Daoy (cell line): ENCODE measurements at regions not wholly inside any gene's neighbourhood (a gene's known extent, or its start where the extent isn't known, plus 50 kb on each side); places are given as distances from the start of the nearest gene placed in this dataset.
"Not testable (repeated sequence)": the region's sequence is repeated elsewhere in the genome, so short reads cannot be mapped to it uniquely, and the experiment has no call there.

Source experiments
- DNase-seq: peaks from one replicate; pipeline ENCODE4 v3.0.0-alpha.2; 2015; ENCODE audit warnings: low read depth

DNA sequence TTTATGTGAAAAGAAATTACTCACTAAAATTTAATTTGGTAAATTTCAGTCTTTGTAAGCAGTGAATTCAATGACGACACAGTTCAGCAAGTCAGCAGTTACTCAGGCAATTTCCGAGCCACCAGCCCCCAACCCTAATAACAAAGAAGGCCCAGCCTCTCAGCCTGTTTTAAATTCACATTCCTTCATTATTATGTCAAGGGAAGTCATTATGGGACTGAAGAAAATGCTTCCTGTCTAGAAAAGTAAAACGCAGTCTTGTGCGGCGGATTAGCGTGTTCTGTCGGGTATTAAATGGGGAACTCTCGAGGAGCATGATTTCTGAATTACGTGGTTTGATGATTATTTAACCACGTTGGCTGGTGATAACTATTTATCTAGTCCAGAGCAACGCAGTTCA is 177.6 kb downstream of the AIPL1 start:
- peak; percentile 53 for DNase-seq

DNA sequence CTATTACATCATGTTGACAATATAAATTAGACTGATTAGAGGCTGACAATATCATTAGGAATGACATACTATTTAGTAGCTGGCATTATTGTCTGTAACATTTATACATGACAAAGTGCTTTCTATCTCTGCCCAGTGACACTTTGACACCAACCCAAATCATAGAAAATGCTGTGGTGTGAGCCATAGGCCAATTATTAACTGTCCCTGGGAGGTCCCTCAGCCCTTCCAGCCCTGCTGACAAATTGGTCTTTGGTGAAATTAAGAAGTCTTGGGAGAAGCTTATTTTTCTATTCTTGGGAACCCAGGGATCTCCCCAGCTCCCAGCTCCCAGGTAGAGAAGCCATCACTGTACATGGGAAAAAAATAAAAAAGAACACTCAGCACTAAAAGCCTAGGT is 179.6 kb downstream of the AIPL1 start:
- DNase-seq = no peak

DNA sequence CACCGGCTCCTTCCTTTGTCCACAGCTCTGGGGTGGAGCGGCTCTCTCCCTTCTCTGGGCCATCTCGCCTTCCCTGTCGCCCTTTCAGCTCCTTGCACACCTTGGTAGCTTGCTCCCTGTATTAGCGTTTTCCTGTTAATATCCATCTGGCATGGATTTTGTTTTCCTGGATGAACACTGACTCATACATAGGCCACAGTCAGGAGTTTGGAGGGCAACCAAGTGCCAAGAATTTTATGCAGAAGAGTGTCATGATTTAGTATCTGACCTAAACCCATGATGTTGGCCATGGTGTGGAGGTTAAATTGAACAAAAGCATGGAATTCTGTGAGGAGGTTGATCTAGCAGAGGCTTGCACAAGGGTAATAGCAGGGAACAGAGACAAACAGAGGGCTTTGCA is 180.9 kb downstream of the AIPL1 start:
- DNase-seq = peak; percentile 46

DNA sequence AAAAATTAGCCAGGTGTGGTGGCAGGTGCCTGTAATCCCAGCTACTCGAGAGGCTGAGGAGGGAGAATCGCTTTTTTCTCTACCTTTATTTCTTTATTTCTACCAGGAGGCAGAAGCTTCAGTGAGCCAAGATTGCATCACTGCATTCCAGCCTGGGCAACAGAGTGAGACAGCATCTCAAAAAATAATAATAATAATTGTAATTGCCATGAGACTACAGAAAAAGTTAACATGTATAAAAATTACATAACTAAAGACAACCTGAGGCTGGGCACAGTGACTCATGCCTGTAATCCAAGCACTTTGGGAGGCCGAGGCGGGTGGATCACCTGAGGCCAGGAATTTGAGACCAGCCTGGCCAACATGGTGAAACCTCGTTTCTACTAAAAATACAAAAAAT is 181.5 kb downstream of the WSCD1 start:
- DNase-seq = not testable (repeated sequence)

DNA sequence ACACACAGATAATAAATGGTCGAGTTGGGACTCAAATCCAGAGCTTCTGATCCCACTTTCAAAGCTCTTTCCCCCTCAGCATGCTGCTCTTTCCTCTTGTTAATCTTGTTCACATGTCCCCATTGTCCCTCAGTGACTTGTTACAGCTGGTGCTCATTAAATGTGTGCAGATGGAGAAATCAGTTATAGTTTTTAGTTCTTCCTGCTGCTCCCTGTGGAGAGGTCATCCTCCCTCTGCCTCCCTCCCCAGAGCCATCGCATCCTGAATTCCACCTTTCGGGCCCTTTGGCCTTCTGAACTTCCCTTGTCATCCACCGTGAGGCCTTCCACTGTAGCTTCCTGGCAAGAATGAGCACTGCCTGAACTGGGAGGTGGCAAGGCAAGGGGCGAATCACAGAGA is 179.6 kb downstream of the WSCD1 start:
- no peak for DNase-seq

DNA sequence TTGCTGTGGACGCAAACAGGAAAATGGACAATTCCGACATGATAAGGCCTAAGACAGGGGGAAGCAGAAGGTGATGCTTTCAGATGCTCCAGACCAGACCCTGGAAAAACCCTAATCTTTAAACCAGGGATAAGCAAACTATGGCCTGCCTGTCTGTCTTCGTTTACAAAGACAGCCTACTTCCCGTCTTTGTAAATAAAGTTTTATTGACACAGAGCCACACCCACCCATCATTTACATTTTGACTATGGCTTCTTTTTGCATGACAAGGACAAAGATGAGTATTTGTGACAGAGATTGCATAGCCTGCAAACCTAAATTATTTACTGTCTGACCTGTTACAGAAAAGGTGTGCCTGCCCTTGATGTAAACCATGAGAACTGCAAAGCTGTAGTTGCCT is 177.9 kb downstream of the WSCD1 start:
- DNase-seq = no peak

DNA sequence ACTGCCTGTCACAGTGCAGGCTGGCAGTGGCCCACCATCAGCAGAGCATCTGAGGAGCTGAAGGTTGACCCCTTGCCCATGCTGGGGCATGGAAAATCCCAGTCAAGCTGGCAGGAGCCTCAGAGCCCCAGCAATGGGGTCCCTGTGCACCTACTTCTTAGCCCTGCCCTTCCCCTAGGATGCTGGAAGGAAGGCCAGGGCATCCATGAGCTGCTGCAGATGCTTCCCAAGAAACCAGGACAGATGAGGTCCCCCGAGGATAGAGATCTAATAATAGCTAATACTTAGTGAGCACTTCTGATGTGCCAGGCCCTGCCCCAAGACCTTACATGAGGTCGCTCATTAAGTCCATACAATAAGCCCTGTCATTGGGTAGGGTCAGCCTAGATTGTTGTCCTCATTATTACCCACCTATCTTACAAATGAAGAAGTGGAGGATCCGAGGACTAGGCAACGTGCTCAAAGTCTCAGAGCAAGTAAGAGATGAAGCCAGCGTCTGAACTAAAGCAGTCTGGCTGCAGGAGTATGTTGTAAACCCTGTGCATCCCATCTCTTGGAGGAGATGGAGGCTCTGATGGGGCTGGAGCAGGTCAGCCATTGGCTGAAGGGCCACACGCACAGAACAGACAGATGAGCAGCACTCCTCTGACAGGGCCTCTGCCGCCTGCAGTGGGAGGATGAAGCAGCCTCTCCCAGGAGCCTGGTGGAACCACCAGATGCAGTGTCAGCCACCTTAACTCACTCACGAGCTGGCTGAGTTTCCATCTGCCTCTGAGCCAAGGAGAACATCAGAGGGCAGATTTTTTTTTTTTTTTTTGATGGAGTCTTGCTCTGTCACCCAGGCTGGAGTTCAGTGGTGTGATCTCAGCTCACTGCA is 175.4 kb downstream of the WSCD1 start:
- DNase-seq = no peak

DNA sequence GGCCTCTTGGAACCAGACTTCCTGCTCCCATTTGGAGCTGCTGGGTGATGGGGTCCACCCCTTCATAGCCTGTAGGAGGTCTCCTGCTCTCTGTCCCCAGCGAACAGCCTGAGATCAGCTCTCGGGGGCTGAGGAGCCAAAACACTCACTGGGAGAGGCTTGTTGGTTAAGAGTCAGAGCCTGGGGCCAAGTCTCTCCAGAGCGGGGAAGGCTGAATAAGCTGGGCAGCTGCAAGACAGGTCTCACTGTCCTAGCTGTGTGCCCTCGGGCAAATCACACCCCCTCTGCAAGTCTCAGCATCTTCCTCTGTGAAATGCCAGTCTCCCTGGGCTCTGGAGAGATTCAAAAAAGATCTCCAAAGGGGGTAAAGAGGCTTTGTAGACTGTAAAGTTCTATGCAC is 174.6 kb downstream of the WSCD1 start:
- DNase-seq = no peak

DNA sequence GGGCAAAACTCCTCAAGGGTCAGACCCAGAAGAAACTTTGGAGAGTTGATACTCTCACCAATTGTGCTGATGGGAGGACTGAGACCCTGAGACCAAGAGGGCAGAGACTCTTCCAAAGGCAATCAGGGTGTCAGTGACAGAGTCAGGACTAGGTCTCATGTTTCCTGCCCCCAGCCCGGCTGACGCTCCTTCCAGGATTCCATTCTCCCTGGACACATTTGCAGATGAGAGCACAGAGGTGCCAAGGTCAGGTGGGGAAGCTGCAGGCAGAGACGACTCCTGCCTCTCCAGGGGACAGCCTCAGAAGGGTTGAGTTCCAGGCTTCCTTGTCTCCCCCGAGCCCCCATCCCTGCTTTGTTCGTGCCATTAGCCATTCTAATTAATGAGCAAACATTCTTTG is 174.1 kb downstream of the WSCD1 start:
- DNase-seq = no peak

DNA sequence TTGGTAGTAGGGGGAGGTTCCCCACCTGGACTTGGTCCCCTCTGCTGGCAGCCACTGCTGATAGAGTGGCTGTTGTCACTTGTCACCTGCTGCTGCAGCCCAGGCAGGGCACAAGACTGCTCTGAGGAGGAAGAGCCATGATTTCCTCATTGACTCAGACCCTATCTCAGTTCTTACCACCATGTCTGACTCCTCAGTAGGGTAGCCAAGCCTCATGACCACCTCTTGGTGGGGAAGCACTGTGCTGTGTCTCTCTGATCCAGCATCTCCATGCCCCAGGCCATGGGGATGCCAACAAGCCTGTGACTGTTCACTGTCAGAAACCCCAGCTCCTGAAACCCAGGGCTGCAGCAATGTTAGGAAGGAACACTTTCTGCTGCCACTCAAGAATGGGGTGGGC is 173.0 kb downstream of the WSCD1 start:
- DNase-seq = no peak

DNA sequence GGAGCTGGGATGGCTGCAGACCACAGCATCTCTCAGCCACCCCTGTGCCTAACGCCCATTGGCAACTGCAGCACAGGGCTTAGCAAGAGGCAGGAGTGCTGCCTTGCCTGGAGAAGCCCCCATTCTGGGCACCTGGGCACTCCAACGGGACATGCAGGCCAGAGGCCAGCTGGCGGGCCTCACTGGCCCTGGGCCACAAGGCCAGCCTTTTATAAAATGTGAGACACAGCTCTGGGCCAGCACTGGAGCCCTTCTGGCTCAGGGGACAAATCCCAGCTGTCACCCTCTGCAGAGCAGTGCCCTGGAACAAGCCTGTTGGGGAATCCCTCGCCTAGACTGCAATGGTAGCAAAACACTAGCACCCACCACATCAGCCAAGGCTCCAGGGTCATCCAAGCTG is 171.8 kb downstream of the WSCD1 start:
- DNase-seq = no peak

DNA sequence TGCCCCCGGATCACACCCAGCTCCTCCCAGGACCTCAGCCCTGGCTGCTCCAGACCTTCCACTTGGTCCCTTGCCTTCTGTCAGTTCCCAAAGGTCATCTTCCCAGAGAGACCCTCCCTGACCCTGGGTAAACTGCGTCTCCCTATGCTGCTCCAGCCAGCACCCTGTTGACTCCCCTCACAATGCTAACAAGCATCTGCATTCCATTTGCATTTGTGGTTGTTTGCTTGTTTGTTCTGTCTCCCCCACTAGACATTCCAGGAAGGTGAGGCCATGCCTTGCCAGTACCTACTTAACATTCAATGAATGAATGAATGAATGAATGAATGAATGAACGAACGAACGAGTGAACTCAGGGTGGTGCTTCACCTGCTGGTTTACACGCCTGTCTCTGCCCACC is 171.2 kb downstream of the WSCD1 start:
- no peak for DNase-seq

DNA sequence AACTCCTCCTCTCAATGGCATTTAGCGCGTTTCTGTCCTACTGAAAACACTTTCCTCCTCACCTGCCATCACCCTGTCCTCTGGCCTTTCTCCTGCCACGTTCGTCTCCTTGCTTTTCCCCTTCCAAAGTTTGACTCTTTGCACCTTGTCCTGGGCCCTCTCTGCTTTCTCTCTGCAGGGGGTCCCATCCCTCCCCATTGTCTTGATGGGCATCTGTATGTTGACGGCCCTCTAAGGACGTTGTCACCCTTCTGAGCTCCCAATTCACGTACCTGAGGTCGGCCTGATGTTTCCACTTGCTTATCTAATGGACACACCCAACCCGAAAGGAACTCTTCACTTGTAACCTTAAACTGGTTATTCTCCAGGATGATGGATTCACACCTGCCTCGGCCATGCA is 170.4 kb downstream of the WSCD1 start:
- DNase-seq = no peak

DNA sequence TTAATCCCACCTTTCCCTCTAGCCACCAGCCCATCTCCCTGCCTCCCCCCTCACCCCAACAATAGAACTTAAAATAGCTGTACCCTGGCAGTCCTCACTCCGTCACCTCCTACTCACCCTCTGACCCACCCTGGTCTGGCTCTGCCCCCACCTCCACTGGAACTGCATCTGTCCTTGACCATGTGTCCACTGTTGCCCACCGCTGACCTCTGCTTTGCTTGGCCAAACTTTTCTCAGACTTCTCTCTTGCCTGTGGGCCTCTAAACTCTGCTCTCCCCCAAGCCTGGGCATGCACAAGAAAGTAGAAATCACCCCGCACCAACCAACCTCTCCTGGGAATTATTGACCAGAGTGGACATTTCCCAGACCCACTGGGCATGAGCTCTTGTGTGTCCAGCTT is 169.8 kb downstream of the WSCD1 start:
- DNase-seq = no peak

DNA sequence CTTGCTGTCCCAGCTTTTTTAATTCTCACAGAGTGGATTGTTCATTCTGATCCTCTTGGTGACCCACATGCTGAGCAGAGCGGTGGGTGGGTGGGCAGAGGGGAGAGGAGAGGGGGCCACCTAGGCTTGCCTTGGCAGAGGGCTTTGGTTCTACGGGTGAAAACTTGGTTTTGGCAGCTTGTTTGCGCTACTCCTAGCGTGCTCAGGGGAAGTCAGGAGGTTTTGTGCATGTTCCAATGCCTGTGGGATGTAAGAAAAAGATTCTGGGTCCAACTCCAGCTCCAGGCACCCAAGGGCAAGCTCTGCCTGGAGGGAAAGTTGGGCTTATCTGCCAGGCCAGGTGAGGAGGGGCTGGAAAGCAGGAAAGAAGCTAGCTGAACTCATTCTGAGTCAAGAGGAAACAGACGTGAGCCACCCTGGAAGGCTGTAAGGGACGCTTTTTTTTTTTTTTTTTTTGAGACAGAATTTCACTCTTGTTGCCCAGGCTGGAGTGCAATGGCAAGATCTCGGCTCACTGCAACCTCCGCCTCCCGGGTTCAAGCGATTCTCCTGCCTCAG is 169.1 kb downstream of the WSCD1 start:
- DNase-seq = peak; percentile 77

DNA sequence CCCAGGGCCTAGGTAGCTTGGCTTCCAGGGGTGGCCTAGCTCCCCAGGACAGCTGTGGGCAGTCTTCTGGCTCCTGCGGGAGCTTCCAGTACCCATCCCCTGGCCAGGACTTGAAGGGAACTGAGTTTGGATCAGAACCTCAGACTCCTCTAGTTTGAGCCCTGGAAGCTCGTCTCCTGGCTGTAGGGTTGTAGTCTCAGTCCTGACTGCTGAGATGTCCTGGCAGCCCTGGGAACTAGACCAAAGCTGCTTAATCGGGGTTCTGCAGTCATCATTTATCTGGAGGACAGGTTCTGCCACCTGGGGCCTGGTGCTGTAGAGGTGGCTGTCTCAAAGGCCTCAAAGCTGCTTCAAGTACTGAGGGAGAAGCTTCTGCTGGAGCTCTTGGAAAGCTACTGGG is 163.7 kb downstream of the WSCD1 start:
- no peak for DNase-seq

DNA sequence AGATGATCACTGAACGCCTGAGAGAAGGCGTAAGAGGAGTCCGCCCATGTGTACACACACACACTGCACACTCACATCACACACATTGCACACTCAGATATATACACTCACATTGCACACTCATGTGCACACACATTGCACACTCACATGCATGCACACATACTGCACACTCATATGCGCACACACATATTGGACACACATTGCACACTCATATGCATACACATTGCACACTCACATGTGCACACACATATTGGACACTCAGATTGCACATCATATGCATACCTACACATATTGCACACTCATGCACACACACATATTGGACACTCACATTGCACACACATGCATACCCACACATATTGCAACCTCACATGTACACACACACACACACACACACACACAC is 163.2 kb downstream of the WSCD1 start:
- DNase-seq = no peak

DNA sequence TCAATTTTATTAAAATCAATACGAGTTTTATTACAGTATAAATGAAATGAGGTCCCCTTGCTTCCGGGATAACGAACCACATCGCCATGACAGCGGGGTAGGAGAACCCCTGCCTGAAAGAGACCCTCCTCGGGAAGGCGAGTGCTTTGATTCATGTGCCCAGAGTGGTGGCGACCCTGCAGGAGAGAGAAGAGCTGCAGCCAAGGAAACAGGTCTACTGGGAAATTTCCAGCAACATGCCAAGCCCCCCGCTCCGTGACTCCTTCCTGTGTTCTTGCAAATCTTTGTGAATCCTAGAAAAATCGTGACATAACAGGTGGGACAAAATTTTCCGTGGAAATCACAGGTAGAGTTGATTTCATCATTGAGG is 162.5 kb downstream of the WSCD1 start:
- no peak for DNase-seq

DNA sequence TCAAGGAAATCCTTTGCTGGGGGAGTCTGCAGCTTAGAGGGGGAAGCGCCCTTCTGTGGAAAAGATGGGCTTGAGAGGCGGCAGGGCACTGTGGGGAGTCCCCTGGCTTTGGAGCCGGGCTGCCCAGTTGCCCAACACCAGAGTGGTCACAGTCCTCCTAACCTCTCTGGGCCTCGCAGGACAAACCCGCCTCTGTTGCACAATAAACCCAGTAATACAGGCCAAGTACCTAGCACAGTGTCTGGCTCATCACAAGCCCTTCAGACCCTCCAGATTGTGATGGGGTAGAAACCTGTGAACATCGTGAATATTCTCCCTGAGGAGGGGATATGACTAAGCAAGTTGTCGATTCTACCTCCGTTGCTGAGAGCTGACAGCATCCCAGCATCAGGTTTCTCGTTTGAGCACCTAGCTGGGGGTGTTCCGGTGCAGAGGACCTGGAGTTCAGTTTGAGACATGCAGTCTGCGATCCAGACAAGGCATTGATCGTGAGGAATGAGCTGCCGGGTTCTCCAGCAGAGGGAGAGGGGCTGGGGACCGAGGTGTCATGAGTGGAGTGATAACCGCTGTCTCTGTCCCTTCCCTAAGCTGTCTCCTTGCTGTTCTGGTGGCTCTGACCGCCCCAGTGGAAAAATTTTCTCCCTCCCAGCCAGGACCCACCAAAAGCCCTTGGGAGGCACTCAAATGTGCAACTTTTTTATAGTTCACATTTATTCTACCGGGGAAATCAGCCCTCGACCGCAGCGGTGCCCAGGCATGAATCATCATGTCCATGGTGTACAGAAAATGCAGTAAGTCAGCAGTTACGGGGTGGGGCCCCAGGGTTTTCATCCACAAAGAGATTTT is 161.9 kb downstream of the WSCD1 start:
- DNase-seq = peak; percentile 89

DNA sequence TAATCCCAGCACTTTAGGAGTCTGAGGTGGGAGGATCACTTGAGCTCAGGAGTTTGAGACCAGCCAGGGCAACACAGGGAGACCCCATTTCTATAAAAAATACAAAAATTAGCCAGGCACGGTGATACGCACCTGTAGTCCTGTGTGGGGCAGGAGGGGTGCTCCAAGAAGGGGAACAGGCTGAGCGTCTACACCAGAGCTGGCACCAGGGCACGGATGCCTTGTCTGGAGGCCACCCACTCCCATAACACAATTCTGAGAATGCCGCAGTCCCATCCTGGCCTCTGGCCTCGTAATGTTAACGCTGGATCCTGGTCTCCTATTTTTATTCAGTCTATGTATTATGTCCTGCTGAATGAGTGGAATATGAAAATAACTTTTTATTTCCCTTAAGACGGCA is 161.3 kb downstream of the WSCD1 start:
- DNase-seq = no peak

DNA sequence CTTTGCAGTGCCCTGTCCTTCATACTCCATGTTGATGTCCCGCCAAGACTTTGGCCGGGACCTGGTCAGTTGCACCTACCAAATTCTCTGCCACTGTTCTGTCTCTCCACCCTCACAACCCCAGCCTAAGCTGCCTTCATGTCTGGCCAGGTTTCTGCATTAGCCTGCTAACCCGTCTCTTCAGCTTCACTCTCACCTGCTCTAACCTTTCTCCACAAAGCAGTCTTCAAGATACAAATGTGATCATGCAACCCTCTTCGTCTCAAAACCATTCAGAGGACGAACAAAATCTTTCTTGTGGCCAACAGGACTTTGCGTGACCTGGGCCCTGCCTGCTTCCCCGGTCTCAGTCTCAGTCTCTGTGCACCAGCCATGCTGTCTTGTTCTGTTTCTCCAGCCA is 148.2 kb downstream of the WSCD1 start:
- DNase-seq = no peak

DNA sequence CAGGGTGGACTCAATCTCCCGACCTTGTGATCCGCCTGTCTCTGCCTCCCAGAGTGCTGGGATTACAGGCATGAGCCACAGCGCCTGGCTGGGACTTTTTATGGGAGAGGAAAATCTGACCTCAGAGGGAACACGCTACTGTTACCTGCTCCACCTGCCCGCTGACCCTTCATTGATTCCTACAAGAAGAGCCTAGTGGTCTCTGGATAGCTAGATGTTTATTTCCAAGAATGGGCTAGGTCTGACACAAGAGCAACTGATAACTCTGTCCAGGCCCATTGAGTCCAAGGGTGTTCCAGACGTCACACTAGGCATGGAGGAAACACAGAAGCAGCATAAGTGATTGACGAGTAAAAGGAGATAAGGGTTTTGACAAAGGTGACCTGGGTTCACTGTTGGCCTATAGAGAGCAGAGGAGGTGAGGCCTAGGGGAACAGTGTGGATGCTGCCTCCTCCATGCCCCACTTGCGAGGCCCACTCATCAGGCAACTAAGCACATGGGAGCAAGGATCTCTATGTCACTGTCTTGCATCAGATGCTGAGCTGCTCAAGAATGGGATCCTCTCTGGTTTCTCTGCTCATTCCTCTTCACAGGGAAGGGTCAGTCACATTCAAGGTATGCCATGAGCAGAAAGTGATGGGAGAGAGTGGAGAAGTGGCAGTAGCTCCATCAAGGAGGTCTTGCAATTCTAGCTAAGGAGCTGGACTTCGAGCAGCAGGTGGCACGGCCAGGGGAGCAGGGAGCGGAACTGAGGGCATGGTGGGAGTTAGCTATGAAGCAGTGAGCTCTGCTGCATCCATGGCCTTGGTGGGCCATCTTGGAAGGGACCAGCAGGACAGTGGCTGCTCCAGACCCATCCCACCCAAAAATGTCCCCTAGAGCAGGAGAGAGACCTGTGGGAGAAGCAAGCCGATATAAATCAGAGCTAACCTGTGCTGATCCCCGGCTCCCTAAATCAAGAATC is 145.2 kb downstream of the WSCD1 start:
- DNase-seq = no peak
